ENCODE measurements at regions not wholly inside any gene's neighbourhood (a gene's known extent, or its start where the extent isn't known, plus 50 kb on each side); places are given as distances from the start of the nearest gene placed in this dataset.

- H3K4me1 ChIP-seq = no peaks in the 10 kb centered on the region
- H3K4me3 ChIP-seq = no peak overlapping the region
- H3K4me2 ChIP-seq = no peak overlapping the region
- CTCF ChIA-PET = no interaction called here
- ATAC-seq (no peak), FAIRE-seq (no peak), DNase-seq (ENCODE audit: low read depth in 1 of 2, low spot score in 1 of 2) (no peak)
- no peak overlapping the region for H3K27ac ChIP-seq
- no peaks in the 10 kb centered on the region for H3K9me3 ChIP-seq
- no peak for TF ChIP-seq CEBPB (IDR thresholded peaks at IDR 0.05)
- 0% methylated on average over 1 of the region's 1 CpG for WGBS (ENCODE audit: missing lambda C conversion rate)
- POLR2A ChIA-PET = no interaction called here
Observed at GRCh38 chr11:96530473-96530872, 140.7 kb downstream of the JRKL start.

DNA sequence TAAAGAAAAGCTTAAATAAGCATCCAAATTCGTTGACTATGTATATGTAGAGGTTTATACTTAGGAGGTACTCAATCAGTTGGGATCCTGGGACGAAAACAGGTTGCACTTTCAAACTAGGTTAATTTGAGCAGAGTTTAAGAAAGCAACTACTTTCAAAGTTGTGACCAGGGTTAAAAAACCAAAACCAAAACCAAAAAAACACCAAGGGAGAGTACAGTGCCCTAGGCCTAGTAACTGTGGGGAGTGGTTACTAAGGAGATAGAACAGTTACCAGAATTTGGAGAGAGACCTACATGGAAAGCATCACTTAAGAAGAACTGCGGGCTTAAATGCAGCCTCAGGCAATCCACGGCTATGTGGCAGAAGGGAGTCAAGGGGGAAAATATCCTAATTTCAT is 148.3 kb downstream of the JRKL start:
- WGBS (ENCODE audit: missing lambda C conversion rate) = 7% methylated on average over 4 of the region's 4 CpGs
- Histone ChIP-seq H3K27ac (no peak overlapping the region), H3K4me2 (no peak overlapping the region), H3K9me3 (no peaks in the 10 kb centered on the region), H3K4me3 (no peak overlapping the region), H3K4me1 (no peaks in the 10 kb centered on the region)
- TF ChIP-seq POLR2AphosphoS2 (conservative IDR thresholded peaks at IDR 0.05; ENCODE audit: low read length) = no peak
- no peak for TF ChIP-seq ELK1 (IDR thresholded peaks at IDR 0.05; ENCODE audit: low read depth, low read length)
- TF ChIP-seq HOXB13 (CRISPR knock-in tag; IDR thresholded peaks at IDR 0.05; ENCODE audit: low read depth) = no peak
- TF ChIP-seq GATA3 (IDR thresholded peaks at IDR 0.05; ENCODE audit: borderline replicate concordance) = no peak
- TF ChIP-seq CTCF (IDR thresholded peaks at IDR 0.05) = no peak
- TF ChIP-seq JUNB (IDR thresholded peaks at IDR 0.05) = no peak
- TF ChIP-seq CBX2 (IDR thresholded peaks at IDR 0.05; ENCODE audit: borderline replicate concordance, low read depth) = no peak
- no peak for TF ChIP-seq RARB (CRISPR knock-in tag; IDR thresholded peaks at IDR 0.05)
- TF ChIP-seq EHMT2 (IDR thresholded peaks at IDR 0.05; ENCODE audit: low read depth) = no peak
- TF ChIP-seq CBX8 (IDR thresholded peaks at IDR 0.05) = no peak
- TF ChIP-seq MAFK (IDR thresholded peaks at IDR 0.05; ENCODE audit: partially characterized antibody) = no peak
- TF ChIP-seq SMC3 (IDR thresholded peaks at IDR 0.05) = no peak
- TF ChIP-seq ZC3H11A (IDR thresholded peaks at IDR 0.05) = no peak
- TF ChIP-seq HEYL (CRISPR knock-in tag; IDR thresholded peaks at IDR 0.05) = no peak
- TF ChIP-seq JUN (IDR thresholded peaks at IDR 0.05) = no peak
- TF ChIP-seq, protein P1, sequence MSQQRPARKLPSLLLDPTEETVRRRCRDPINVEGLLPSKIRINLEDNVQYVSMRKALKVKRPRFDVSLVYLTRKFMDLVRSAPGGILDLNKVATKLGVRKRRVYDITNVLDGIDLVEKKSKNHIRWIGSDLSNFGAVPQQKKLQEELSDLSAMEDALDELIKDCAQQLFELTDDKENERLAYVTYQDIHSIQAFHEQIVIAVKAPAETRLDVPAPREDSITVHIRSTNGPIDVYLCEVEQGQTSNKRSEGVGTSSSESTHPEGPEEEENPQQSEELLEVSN (IDR thresholded peaks at IDR 0.05; ENCODE audit: borderline replicate concordance, low read depth) = no peak
- TF ChIP-seq PHF8 (IDR thresholded peaks at IDR 0.05; ENCODE audit: borderline replicate concordance, low read depth) = no peak
- TF ChIP-seq FOSL2 (IDR thresholded peaks at IDR 0.05) = no peak
- TF ChIP-seq FOSL2 (CRISPR knock-in tag; IDR thresholded peaks at IDR 0.05) = no peak
- TF ChIP-seq PBX3 (IDR thresholded peaks at IDR 0.05) = no peak
- FAIRE-seq (no peak), ATAC-seq (no peak), DNase-seq (ENCODE audit: low read depth in 1 of 2, low spot score in 1 of 2) (no peak)
- ChIA-PET CTCF (no interaction called here), POLR2A (no interaction called here)

- CTCF ChIA-PET = no interaction called here
- DNase-seq (ENCODE audit: low read depth in 1 of 2, low spot score in 1 of 2) (no peak), ATAC-seq (no peak), FAIRE-seq (no peak)
- H3K4me3 ChIP-seq = no peak overlapping the region
- no peaks in the 10 kb centered on the region for H3K9me3 ChIP-seq
- POLR2A ChIA-PET = no interaction called here
- no peak overlapping the region for H3K4me2 ChIP-seq
- TF ChIP-seq ZFP36 (IDR thresholded peaks at IDR 0.05; ENCODE audit: borderline replicate concordance, partially characterized antibody) = no peak
- no peaks in the 10 kb centered on the region for H3K4me1 ChIP-seq
- H3K27ac ChIP-seq = no peak overlapping the region
Observed at GRCh38 chr11:96538622-96539021, 148.8 kb downstream of the JRKL start.

Measured in A549 (cell line).